HepG2 (cell line): ENCODE measurements at regions not wholly inside any gene's neighbourhood (a gene's known extent, or its start where the extent isn't known, plus 50 kb on each side); places are given as distances from the start of the nearest gene placed in this dataset.
A peak's percentile ranks its signal among the peaks of the same experiment; 100 is the strongest.

Experiments
- ATAC-seq: fragments of 200-7000 bp; cut with Tn5 transposase; 3 replicates; pipeline ENCODE4 v1.9.1; 2020; ENCODE audit warnings: mild to moderate bottlenecking, moderate library complexity
- BruUV-seq: library from RNA; stranded (reverse); fragments of 400-500 nt; replicated peaks from 2 replicates; lab custom pipeline; 2021; lab: Mats Ljungman, UMichigan
- CTCF ChIA-PET: fragments of 300-600 bp; formaldehyde crosslinking; extraction: SDS; loops from one replicate; lab custom pipeline; 2021; ENCODE audit warnings: low total read pairs, inconsistent platforms, low intra/inter-chr PET ratio; lab: Yijun Ruan, JAX
- POLR2A ChIA-PET: fragments of 350-600 bp; sonication (Branson Sonifier 250); formaldehyde crosslinking; loops from one replicate; lab custom pipeline; 2020; ENCODE audit warnings: antibody characterized with exemption, inconsistent platforms; lab: Yijun Ruan, JAX
- DNase-seq: peaks from one replicate; pipeline ENCODE4 v3.0.0-alpha.2; 2015; ENCODE audit warnings: low spot score
- FAIRE-seq: peaks from 3 replicates; lab custom pipeline; 2011; peaks lifted over from hg19 to GRCh38; lab: Jason Lieb, UNC
- H2AFZ ChIP-seq: one replicate; pipeline ENCODE4 v1.6.1; 2011; ENCODE audit warnings: low read length, inconsistent platforms
- H3K27ac ChIP-seq: fragments of 300-600 bp; 3 replicates; pipeline ENCODE4 v1.8.0; 2011; ENCODE audit warnings: mixed run types, mild to moderate bottlenecking, mixed read lengths, low read length, inconsistent platforms; ENCODE audit not compliant: insufficient read depth; ENCODE audit errors: extremely low read length
- H3K27me3 ChIP-seq, 2 experiments: fragments of 200-600 bp in 1 of 2; 2 replicates in 1 of 2; 3 replicates in 1 of 2; pipeline versions ENCODE4 v1.6.0 to v1.8.0; 2011; ENCODE audit warnings: low read length in 2 of 2, mild to moderate bottlenecking in 2 of 2, moderate library complexity in 2 of 2, inconsistent platforms in 1 of 2; ENCODE audit not compliant: insufficient read depth in 2 of 2, control insufficient read depth in 1 of 2
- H3K36me3 ChIP-seq, 2 experiments: fragments of 200-600 bp in 1 of 2; replicated peaks in 1 of 2; 2 replicates in 1 of 2; 3 replicates in 1 of 2; pipeline versions ENCODE4 v1.5.1 to v1.8.0; 2011; ENCODE audit warnings: low read length in 2 of 2, inconsistent platforms in 1 of 2; ENCODE audit not compliant: insufficient read depth in 2 of 2, control insufficient read depth in 1 of 2
- H3K4me1 ChIP-seq: 2 replicates; pipeline ENCODE4 v1.5.1; 2012; ENCODE audit warnings: low read length, inconsistent platforms; ENCODE audit not compliant: insufficient read depth
- H3K4me2 ChIP-seq: 2 replicates; pipeline ENCODE4 v1.6.0; 2011; ENCODE audit warnings: low read depth, low read length, inconsistent platforms
- H3K4me3 ChIP-seq, 3 experiments: fragments of 200-600 bp in 1 of 3; sonication (generic), shearing (Covaris generic) in 1 of 3; replicated peaks in 1 of 3; 2 replicates each; pipeline ENCODE4 v1.5.1; 2011 to 2016; ENCODE audit warnings: low read length in 3 of 3, inconsistent platforms in 2 of 3, low read depth in 2 of 3, mild to moderate bottlenecking in 2 of 3, control low read depth in 1 of 3, mixed read lengths in 1 of 3; ENCODE audit not compliant: insufficient read depth in 1 of 3
- H3K79me2 ChIP-seq: one replicate; pipeline ENCODE4 v1.6.1; 2011; ENCODE audit warnings: low read length, inconsistent platforms; ENCODE audit not compliant: insufficient read depth
- H3K9ac ChIP-seq: 2 replicates; pipeline ENCODE4 v1.6.0; 2011; ENCODE audit warnings: mild to moderate bottlenecking, low read depth, low read length, inconsistent platforms; ENCODE audit not compliant: insufficient read depth
- H3K9me3 ChIP-seq: 2 replicates; pipeline ENCODE4 v1.5.1; 2012; ENCODE audit warnings: mild to moderate bottlenecking, low read length
- H4K20me1 ChIP-seq: 2 replicates; pipeline ENCODE4 v1.6.0; 2011; ENCODE audit warnings: inconsistent platforms, mild to moderate bottlenecking, low read length, moderate library complexity; ENCODE audit not compliant: insufficient read depth
- JUNB ChIP-seq: sonication (generic); formaldehyde crosslinking; IDR thresholded peaks from 2 replicates; pipeline ENCODE4 v1.8.0; 2022; ENCODE audit warnings: missing genetic modification reagents, mild to moderate bottlenecking, borderline replicate concordance
- KDM3A ChIP-seq: IDR thresholded peaks from 2 replicates; pipeline ENCODE4 v1.6.1; 2018; ENCODE audit warnings: low read depth, missing compliant biosample characterization
- KLF12 ChIP-seq: sonication (generic); formaldehyde crosslinking; IDR thresholded peaks from 2 replicates; pipeline ENCODE4 v1.4.0; 2020; ENCODE audit warnings: missing genetic modification reagents, borderline replicate concordance
- MAFF ChIP-seq: IDR thresholded peaks from 2 replicates; pipeline ENCODE4 v1.6.1; 2011; ENCODE audit warnings: low read depth, low read length, improper control_type of control experiment
- MAFK ChIP-seq, 2 experiments: IDR thresholded peaks in 1 of 2; conservative IDR thresholded peaks in 1 of 2; 2 replicates each; pipeline ENCODE4 v1.6.1; 2011; ENCODE audit warnings: improper control_type of control experiment in 2 of 2, low read length in 2 of 2
- RBM22 ChIP-seq: fragments of 200-400 bp; formaldehyde crosslinking; optimal IDR thresholded peaks from 2 replicates; pipeline ENCODE3; 2017; ENCODE audit warnings: mild to moderate bottlenecking, low read length, moderate library complexity
- RXRA ChIP-seq: sonication (generic); formaldehyde crosslinking; IDR thresholded peaks from 2 replicates; pipeline ENCODE4 v1.5.1; 2020; ENCODE audit warnings: missing genetic modification reagents
- STAG1 ChIP-seq: sonication (generic); formaldehyde crosslinking; IDR thresholded peaks from 2 replicates; pipeline ENCODE4 v1.4.0; 2020; ENCODE audit warnings: missing genetic modification reagents
- TBP ChIP-seq: sonication (generic); formaldehyde crosslinking; IDR thresholded peaks from 2 replicates; pipeline ENCODE4 v1.5.0; 2020; ENCODE audit warnings: missing genetic modification reagents
- TOPORS ChIP-seq: sonication (generic); formaldehyde crosslinking; IDR thresholded peaks from 2 replicates; pipeline ENCODE4 v1.8.0; 2023; ENCODE audit warnings: mild to moderate bottlenecking, missing genetic modification reagents
- ZKSCAN1 ChIP-seq: fragments of 150-350 bp; IDR thresholded peaks from 2 replicates; pipeline ENCODE4 v1.6.1; 2014; ENCODE audit warnings: low read length
- ZNF143 ChIP-seq: sonication (generic); formaldehyde crosslinking; IDR thresholded peaks from 2 replicates; pipeline ENCODE4 v1.4.0; 2020; ENCODE audit warnings: missing genetic modification reagents
- ZNF276 ChIP-seq: sonication (generic); formaldehyde crosslinking; IDR thresholded peaks from 2 replicates; pipeline ENCODE4 v1.4.0; 2020; ENCODE audit warnings: mild to moderate bottlenecking, low read depth, missing genetic modification reagents
- ZNF317 ChIP-seq: sonication (generic); formaldehyde crosslinking; IDR thresholded peaks from 2 replicates; pipeline ENCODE4 v1.5.0; 2020; ENCODE audit warnings: mild to moderate bottlenecking, missing genetic modification reagents
- ZNF329 ChIP-seq: sonication (generic); formaldehyde crosslinking; IDR thresholded peaks from 2 replicates; pipeline ENCODE4 v1.9.0; 2021; ENCODE audit warnings: low read depth, mild to moderate bottlenecking, missing genetic modification reagents
- ZNF589 ChIP-seq: sonication (generic); formaldehyde crosslinking; conservative IDR thresholded peaks from 2 replicates; pipeline ENCODE4 v1.8.0; 2022; ENCODE audit warnings: mild to moderate bottlenecking, moderate library complexity, missing genetic modification reagents
- ZNF777 ChIP-seq: sonication (generic); formaldehyde crosslinking; IDR thresholded peaks from 2 replicates; pipeline ENCODE4 v1.4.0; 2020; ENCODE audit warnings: missing genetic modification reagents
- ZSCAN12 ChIP-seq: sonication (generic); formaldehyde crosslinking; IDR thresholded peaks from 2 replicates; pipeline ENCODE4 v1.9.0; 2021; ENCODE audit warnings: mild to moderate bottlenecking, missing genetic modification reagents
- WGBS: methylation state at CpG from one replicate; pipeline ENCODE4 v1.1.6; 2017; ENCODE audit warnings: low lambda C conversion rate; 5-methylcytosine and 5-hydroxymethylcytosine counted together
- in situ Hi-C: cut with HindIII; loops from 2 replicates; pipeline ENCODE4 v1.10.0; 2017; ENCODE audit warnings: low pct_unique_long_range_greater_than_20kb; ENCODE audit not compliant: extremely low pct_ligation_motif_present
- intact Hi-C: fragments of 100-400 bp; cut with micrococcal nuclease; formaldehyde crosslinking; loops from one replicate; pipeline ENCODE4 v1.10.0; 2022; ENCODE audit not compliant: unreplicated experiment
- TF ChIP-seq, protein P1 (sequence below): sonication (generic); formaldehyde crosslinking; IDR thresholded peaks from 2 replicates; pipeline ENCODE4 v1.4.0; 2020; ENCODE audit warnings: missing genetic modification reagents
- TF ChIP-seq, protein P2 (sequence below): sonication (generic); formaldehyde crosslinking; IDR thresholded peaks from 2 replicates; pipeline ENCODE4 v1.4.0; 2020; ENCODE audit warnings: missing genetic modification reagents; ENCODE audit errors: not compliant biosample characterization
- TF ChIP-seq, protein P3 (sequence below): sonication (generic); formaldehyde crosslinking; IDR thresholded peaks from 2 replicates; pipeline ENCODE4 v1.8.1; 2023; ENCODE audit warnings: mild to moderate bottlenecking, missing genetic modification reagents

- no peak for TF ChIP-seq JUNB (CRISPR knock-in tag)
- no peak for TF ChIP-seq ZNF143 (CRISPR knock-in tag)
- TF ChIP-seq TOPORS = no peak
- no peak for TF ChIP-seq ZKSCAN1
- no peak for TF ChIP-seq RXRA (CRISPR knock-in tag)
- no peak for TF ChIP-seq ZNF589
- TF ChIP-seq, protein P1, sequence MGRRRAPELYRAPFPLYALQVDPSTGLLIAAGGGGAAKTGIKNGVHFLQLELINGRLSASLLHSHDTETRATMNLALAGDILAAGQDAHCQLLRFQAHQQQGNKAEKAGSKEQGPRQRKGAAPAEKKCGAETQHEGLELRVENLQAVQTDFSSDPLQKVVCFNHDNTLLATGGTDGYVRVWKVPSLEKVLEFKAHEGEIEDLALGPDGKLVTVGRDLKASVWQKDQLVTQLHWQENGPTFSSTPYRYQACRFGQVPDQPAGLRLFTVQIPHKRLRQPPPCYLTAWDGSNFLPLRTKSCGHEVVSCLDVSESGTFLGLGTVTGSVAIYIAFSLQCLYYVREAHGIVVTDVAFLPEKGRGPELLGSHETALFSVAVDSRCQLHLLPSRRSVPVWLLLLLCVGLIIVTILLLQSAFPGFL (CRISPR knock-in tag) = no peak
- TF ChIP-seq ZNF317 (CRISPR knock-in tag) = no peak
- no peak for TF ChIP-seq ZNF276 (CRISPR knock-in tag)
- TF ChIP-seq TBP (CRISPR knock-in tag) = no peak
- TF ChIP-seq ZNF777 (CRISPR knock-in tag) = no peak
- no peak for TF ChIP-seq STAG1 (CRISPR knock-in tag)
- no peak for TF ChIP-seq RBM22
Measured at GRCh38 chr14:28867571-28867970, 101.0 kb downstream of the FOXG1 start (continued).

DNA sequence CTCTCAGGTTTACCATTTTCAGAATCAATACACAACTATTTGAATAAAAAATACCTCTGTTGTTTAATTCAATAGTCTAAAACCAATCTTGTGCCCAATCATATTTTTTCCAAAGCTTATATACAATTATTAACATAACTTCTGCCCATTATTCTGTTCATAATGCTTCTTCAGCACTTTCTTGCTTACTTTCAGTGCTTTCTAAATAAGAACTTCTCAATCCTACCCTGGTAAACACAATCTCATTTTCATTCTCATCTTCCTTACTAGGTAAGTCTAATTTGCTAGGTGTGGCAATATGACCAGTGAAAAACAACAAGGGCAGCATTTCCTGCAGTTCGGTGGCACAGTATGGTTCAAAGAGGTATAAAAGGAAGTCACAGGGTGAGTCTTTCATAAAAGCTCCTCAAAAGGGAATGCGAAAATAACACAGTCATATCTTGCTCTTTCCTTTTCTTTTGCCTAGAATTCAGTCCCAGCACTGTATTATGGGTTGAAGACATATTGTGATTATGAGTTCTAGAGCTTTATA lies 103.5 kb downstream of the FOXG1 start:
- BruUV-seq = no TSS peak
- no peak for FAIRE-seq
- CTCF ChIA-PET = no interaction called here

More for the DNA sequence above, 103.5 kb downstream of the FOXG1 start:
- POLR2A ChIA-PET = no interaction called here
- WGBS = 5% methylated on average over 2 of the region's 2 CpGs
- H3K79me2 ChIP-seq = no peaks in the 10 kb centered on the region
- intact Hi-C loops = no loop called here
- in situ Hi-C loops = no loop called here
- H3K36me3 ChIP-seq = no peaks in the 10 kb centered on the region
- no peak overlapping the region for H2AFZ ChIP-seq
- H3K27ac ChIP-seq = no peak overlapping the region
- no peak overlapping the region for H3K4me2 ChIP-seq
- ATAC-seq (no peak), DNase-seq (no peak)
- H3K4me3 ChIP-seq = no peak overlapping the region
- peaks cover 62% of the 10 kb centered on the region for H3K9me3 ChIP-seq
- no peaks in the 10 kb centered on the region for H3K27me3 ChIP-seq
- H4K20me1 ChIP-seq = no peaks in the 10 kb centered on the region
- H3K9ac ChIP-seq = no peak overlapping the region
- no peaks in the 10 kb centered on the region for H3K4me1 ChIP-seq
- TF ChIP-seq KLF12 (CRISPR knock-in tag) (no peak), MAFF (peak; percentile 65), KDM3A (CRISPR knock-in tag) (no peak), ZNF329 (CRISPR knock-in tag) (no peak), MAFK (conservative IDR thresholded peaks at IDR 0.05 in 1 of 2, IDR thresholded peaks at IDR 0.05 in 1 of 2; ENCODE audit: low read length in 2 of 2) (peak; percentile 69 to 79), ZSCAN12 (CRISPR knock-in tag) (no peak)
- TF ChIP-seq, protein P2, sequence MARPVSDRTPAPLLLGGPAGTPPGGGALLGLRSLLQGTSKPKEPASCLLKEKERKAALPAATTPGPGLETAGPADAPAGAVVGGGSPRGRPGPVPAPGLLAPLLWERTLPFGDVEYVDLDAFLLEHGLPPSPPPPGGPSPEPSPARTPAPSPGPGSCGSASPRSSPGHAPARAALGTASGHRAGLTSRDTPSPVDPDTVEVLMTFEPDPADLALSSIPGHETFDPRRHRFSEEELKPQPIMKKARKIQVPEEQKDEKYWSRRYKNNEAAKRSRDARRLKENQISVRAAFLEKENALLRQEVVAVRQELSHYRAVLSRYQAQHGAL (CRISPR knock-in tag) = no peak
- TF ChIP-seq, protein P3, sequence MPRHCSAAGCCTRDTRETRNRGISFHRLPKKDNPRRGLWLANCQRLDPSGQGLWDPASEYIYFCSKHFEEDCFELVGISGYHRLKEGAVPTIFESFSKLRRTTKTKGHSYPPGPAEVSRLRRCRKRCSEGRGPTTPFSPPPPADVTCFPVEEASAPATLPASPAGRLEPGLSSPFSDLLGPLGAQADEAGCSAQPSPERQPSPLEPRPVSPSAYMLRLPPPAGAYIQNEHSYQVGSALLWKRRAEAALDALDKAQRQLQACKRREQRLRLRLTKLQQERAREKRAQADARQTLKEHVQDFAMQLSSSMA (CRISPR knock-in tag) = no peak
